OCI-LY3 (cell line): ENCODE measurements at regions not wholly inside any gene's neighbourhood (a gene's known extent, or its start where the extent isn't known, plus 50 kb on each side); places are given as distances from the start of the nearest gene placed in this dataset.

Experiments used
- EZH2phosphoT487 ChIP-seq: fragments of 200-600 bp; shearing (Covaris generic); IDR thresholded peaks from 2 replicates; pipeline ENCODE4 v1.6.1; 2018; ENCODE audit warnings: antibody characterized with exemption, mixed run types, low read depth
- TF ChIP-seq, protein P1 (sequence below): fragments of 200-600, 300-600 bp; sonication (generic); IDR thresholded peaks from 2 replicates; pipeline ENCODE4 v1.5.1; 2014; ENCODE audit warnings: antibody characterized with exemption, low read length, low read depth

DNA sequence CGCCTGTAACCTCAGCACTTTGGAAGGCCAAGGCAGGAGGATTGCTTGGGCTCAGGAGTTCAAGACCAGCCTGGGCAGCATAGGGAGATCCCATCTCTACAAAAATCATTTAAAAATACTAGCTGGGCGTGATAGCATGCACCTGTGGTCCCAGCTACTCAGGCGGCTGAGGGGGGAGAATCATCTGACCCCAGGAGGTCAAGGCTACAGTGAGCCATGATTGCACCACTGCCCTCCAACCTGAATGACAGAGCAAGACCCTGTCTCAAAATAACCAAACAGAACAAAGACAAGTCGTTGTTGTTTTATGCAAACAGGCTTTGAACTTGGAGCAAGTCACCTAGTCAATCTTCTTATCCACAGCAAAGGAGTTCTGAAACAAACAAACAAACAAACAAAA is 82.0 kb upstream of the AKAP13 start:
- TF ChIP-seq, protein P1, sequence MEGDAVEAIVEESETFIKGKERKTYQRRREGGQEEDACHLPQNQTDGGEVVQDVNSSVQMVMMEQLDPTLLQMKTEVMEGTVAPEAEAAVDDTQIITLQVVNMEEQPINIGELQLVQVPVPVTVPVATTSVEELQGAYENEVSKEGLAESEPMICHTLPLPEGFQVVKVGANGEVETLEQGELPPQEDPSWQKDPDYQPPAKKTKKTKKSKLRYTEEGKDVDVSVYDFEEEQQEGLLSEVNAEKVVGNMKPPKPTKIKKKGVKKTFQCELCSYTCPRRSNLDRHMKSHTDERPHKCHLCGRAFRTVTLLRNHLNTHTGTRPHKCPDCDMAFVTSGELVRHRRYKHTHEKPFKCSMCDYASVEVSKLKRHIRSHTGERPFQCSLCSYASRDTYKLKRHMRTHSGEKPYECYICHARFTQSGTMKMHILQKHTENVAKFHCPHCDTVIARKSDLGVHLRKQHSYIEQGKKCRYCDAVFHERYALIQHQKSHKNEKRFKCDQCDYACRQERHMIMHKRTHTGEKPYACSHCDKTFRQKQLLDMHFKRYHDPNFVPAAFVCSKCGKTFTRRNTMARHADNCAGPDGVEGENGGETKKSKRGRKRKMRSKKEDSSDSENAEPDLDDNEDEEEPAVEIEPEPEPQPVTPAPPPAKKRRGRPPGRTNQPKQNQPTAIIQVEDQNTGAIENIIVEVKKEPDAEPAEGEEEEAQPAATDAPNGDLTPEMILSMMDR, result no peak
- TF ChIP-seq EZH2phosphoT487, result no peak
